Osteoblast (primary cell): ENCODE measurements at regions not wholly inside any gene's neighbourhood (a gene's known extent, or its start where the extent isn't known, plus 50 kb on each side); places are given as distances from the start of the nearest gene placed in this dataset.

Experiments
- DNase-seq: peaks from one replicate; pipeline ENCODE4 v3.0.0; 2011; ENCODE audit warnings: low spot score, mixed read lengths; ENCODE audit not compliant: insufficient read length; ENCODE audit errors: missing footprints
- H2AFZ ChIP-seq: 2 replicates; pipeline ENCODE4 v1.6.0; 2011; ENCODE audit warnings: mild to moderate bottlenecking, low read length
- H3K27ac ChIP-seq: 2 replicates; pipeline ENCODE4 v1.5.1; 2011; ENCODE audit warnings: mild to moderate bottlenecking, low read depth, low read length, moderate library complexity
- H3K27me3 ChIP-seq: 2 replicates; pipeline ENCODE4 v1.6.0; 2012; ENCODE audit warnings: mild to moderate bottlenecking, control low read depth, inconsistent platforms, low read length, moderate library complexity; ENCODE audit not compliant: insufficient read depth
- H3K36me3 ChIP-seq: 2 replicates; pipeline ENCODE4 v1.5.1; 2011; ENCODE audit warnings: mild to moderate bottlenecking, low read length, control low read depth, moderate library complexity; ENCODE audit not compliant: insufficient read depth
- H3K4me1 ChIP-seq: 2 replicates; pipeline ENCODE4 v1.5.1; 2011; ENCODE audit warnings: mild to moderate bottlenecking, low read length, control low read depth, moderate library complexity; ENCODE audit not compliant: insufficient read depth
- H3K4me2 ChIP-seq: 2 replicates; pipeline ENCODE4 v1.6.0; 2011; ENCODE audit warnings: mild to moderate bottlenecking, low read length; ENCODE audit not compliant: insufficient read depth
- H3K4me3 ChIP-seq: fragments of 200-600 bp; sonication (generic); 3 replicates; pipeline ENCODE4 v1.5.1; 2012; ENCODE audit warnings: mild to moderate bottlenecking, low read length, inconsistent platforms; ENCODE audit not compliant: insufficient read depth
- H3K79me2 ChIP-seq: 2 replicates; pipeline ENCODE4 v1.6.0; 2012; ENCODE audit warnings: mild to moderate bottlenecking, low read length, control low read depth, inconsistent platforms; ENCODE audit not compliant: insufficient read depth
- H3K9me3 ChIP-seq: 2 replicates; pipeline ENCODE4 v1.5.1; 2011; ENCODE audit warnings: low read depth, low read length, control low read depth
- H4K20me1 ChIP-seq: 2 replicates; pipeline ENCODE4 v1.6.0; 2012; ENCODE audit warnings: mild to moderate bottlenecking, low read length, control low read depth; ENCODE audit not compliant: insufficient read depth
- TF ChIP-seq, protein P1 (sequence below): IDR thresholded peaks from 2 replicates; pipeline ENCODE4 v1.5.1; 2011; ENCODE audit warnings: mild to moderate bottlenecking, low read depth, low read length, moderate library complexity; ENCODE audit errors: extremely low read depth

DNA sequence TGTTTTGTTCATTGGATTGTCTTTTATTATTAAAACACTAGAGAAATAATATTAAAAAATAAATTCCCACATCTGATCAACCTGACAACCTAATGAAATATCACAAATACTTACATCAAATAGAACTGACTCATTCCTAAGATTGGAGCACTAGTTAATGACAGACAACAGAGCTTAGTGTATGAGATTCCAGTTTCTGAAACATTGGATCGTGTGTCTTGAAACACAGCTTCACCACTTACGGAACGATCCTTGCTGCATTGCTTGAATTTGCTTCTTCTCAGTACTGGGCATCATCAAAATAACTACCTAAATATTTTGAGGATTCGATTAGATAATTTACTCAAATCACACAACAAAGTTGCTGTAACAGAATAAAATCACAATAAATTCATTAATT is 667.2 kb upstream of the CDH18 start:
- Histone ChIP-seq H3K27me3 (no peaks in the 10 kb centered on the region), H4K20me1 (no peaks in the 10 kb centered on the region), H3K36me3 (no peaks in the 10 kb centered on the region), H3K4me1 (no peaks in the 10 kb centered on the region), H3K4me2 (no peak overlapping the region), H3K4me3 (no peak overlapping the region), H3K79me2 (no peaks in the 10 kb centered on the region), H2AFZ (no peak overlapping the region), H3K9me3 (no peaks in the 10 kb centered on the region), H3K27ac (no peak overlapping the region)
- TF ChIP-seq, protein P1, sequence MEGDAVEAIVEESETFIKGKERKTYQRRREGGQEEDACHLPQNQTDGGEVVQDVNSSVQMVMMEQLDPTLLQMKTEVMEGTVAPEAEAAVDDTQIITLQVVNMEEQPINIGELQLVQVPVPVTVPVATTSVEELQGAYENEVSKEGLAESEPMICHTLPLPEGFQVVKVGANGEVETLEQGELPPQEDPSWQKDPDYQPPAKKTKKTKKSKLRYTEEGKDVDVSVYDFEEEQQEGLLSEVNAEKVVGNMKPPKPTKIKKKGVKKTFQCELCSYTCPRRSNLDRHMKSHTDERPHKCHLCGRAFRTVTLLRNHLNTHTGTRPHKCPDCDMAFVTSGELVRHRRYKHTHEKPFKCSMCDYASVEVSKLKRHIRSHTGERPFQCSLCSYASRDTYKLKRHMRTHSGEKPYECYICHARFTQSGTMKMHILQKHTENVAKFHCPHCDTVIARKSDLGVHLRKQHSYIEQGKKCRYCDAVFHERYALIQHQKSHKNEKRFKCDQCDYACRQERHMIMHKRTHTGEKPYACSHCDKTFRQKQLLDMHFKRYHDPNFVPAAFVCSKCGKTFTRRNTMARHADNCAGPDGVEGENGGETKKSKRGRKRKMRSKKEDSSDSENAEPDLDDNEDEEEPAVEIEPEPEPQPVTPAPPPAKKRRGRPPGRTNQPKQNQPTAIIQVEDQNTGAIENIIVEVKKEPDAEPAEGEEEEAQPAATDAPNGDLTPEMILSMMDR = no peak
- no peak for DNase-seq

- H3K4me1 ChIP-seq = no peaks in the 10 kb centered on the region
- H3K9me3 ChIP-seq = no peaks in the 10 kb centered on the region
- H3K27me3 ChIP-seq = no peaks in the 10 kb centered on the region
- no peaks in the 10 kb centered on the region for H3K79me2 ChIP-seq
- TF ChIP-seq, protein P1 = no peak
- H4K20me1 ChIP-seq = no peaks in the 10 kb centered on the region
- no peak overlapping the region for H3K4me3 ChIP-seq
- no peaks in the 10 kb centered on the region for H3K36me3 ChIP-seq
- no peak for DNase-seq
- H3K4me2 ChIP-seq = no peak overlapping the region
- H3K27ac ChIP-seq = no peak overlapping the region
- H2AFZ ChIP-seq = no peak overlapping the region
These were observed 666.7 kb upstream of the CDH18 start for GRCh38 chr5:20654746-20655145.

DNA sequence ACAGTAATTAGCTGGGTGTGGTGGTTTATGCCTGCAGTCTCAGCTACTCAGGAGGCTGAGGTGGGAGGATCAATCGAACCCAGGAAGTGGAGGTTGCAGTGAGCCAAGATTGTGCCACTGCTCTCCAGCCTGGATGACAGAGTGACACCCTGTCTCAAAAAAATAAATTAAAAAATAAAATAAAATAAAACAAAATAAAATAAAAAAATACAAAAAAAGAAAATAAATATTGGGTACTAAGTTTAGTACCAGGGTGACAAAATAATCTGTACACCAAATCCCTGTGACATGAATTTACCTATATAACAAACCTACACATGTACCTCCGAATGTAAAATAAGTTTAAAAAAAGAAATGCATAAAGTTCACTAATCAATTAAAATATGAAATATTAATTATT is 666.0 kb upstream of the CDH18 start:
- Histone ChIP-seq H2AFZ (no peak overlapping the region), H3K79me2 (no peaks in the 10 kb centered on the region), H3K27ac (no peak overlapping the region), H3K4me1 (no peaks in the 10 kb centered on the region), H3K27me3 (no peaks in the 10 kb centered on the region), H3K36me3 (no peaks in the 10 kb centered on the region), H3K4me2 (no peak overlapping the region), H3K9me3 (no peaks in the 10 kb centered on the region), H3K4me3 (no peak overlapping the region), H4K20me1 (no peaks in the 10 kb centered on the region)
- TF ChIP-seq, protein P1 = no peak
- DNase-seq = no peak

DNA sequence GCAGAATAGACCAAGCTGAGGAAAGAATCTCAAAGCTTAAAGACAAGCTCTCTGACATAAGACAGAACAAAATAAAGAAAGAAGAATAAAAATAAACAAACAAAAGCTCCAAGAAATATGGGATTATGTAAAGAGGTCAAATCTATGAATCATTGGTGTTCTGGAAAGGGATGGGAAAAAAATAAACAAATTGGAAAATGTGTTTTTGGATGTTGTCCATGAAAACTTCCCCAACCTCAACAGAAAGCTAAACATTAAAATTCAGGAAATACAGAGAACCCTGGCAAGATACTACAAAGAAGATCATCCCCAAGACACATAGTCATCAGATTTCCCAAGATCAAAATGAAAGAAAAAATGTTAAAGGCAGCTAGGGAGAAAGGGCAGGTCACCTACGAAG is 662.0 kb upstream of the CDH18 start:
- Histone ChIP-seq H2AFZ (no peak overlapping the region), H4K20me1 (no peaks in the 10 kb centered on the region), H3K27ac (no peak overlapping the region), H3K36me3 (no peaks in the 10 kb centered on the region), H3K4me3 (no peak overlapping the region), H3K4me2 (no peak overlapping the region), H3K4me1 (no peaks in the 10 kb centered on the region), H3K79me2 (no peaks in the 10 kb centered on the region), H3K27me3 (no peaks in the 10 kb centered on the region), H3K9me3 (peaks cover 2% of the 10 kb centered on the region)
- TF ChIP-seq, protein P1 = no peak
- DNase-seq = no peak
